ENCODE measurements at regions not wholly inside any gene's neighbourhood (a gene's known extent, or its start where the extent isn't known, plus 50 kb on each side); places are given as distances from the start of the nearest gene placed in this dataset.

DNA sequence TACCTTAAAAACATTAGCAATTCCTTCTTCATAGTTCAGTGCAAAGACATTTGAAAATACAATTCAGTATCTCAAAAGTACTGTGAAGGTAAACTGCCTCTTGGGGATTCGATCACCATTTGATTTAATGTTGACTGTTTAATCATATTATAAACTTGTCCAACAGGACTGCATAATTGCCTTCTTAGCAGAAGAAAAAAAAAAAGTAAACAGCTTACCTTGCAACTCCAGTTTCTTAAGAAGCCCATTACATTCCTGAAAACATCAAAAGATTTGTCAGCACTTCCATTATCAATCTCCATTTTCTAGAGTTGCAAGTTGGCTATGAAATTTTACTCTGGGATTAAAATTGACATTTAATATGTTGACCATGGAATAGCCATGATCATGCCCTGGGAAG lies 1154.6 kb downstream of the OLFM4 start:
- intact Hi-C loops (cut with micrococcal nuclease), result loop anchor here (10.0 kb wide), 1 partner anchor 252 kb away; no protein-coding TSS in a partner anchor
- Histone ChIP-seq H3K9me3 (ENCODE audit: low read length) (no peaks in the 10 kb centered on the region), H3K4me2 (ENCODE audit: low read length) (no peak overlapping the region), H3K27me3 (ENCODE audit: low read length) (no peaks in the 10 kb centered on the region), H3K27ac (ENCODE audit: low read length) (no peak overlapping the region), H3K9me2 (replicated peaks; ENCODE audit: low read length) (no peaks in the 10 kb centered on the region), H3K4me3 (ENCODE audit: low read length) (no peak overlapping the region), H3K4me1 (ENCODE audit: insufficient read depth, low read length) (no peaks in the 10 kb centered on the region), H3K79me2 (ENCODE audit: low read length) (no peaks in the 10 kb centered on the region), H3K36me3 (ENCODE audit: low read depth, low read length) (no peaks in the 10 kb centered on the region), H3K9ac (ENCODE audit: low read length) (no peak overlapping the region), H3F3A (ENCODE audit: low read length, unreplicated experiment) (no peaks in the 10 kb centered on the region), H4K20me1 (ENCODE audit: low read length) (no peaks in the 10 kb centered on the region), H2AFZ (ENCODE audit: low read length) (no peak overlapping the region)
- BruUV-seq (replicated peaks), result no TSS peak
- TF ChIP-seq CTCF (conservative IDR thresholded peaks at IDR 0.05; ENCODE audit: low read depth, low read length) (no peak), EZH2 (IDR thresholded peaks at IDR 0.05; ENCODE audit: low read length, unreplicated experiment) (no peak), EZH2phosphoT487 (IDR thresholded peaks at IDR 0.05; ENCODE audit: borderline replicate concordance, low read length) (no peak)
- CTCF ChIA-PET, result no interaction called here
- ATAC-seq (no peak), DNase-seq (no peak)
- POLR2A ChIA-PET (ENCODE audit: unreplicated experiment), result no interaction called here

GRCh38 chr13:54183728-54184127 lies 1155.1 kb downstream of the OLFM4 start:
- Histone ChIP-seq H3K27ac (ENCODE audit: low read length) (no peak overlapping the region), H2AFZ (ENCODE audit: low read length) (no peak overlapping the region), H3K9me2 (replicated peaks; ENCODE audit: low read length) (no peaks in the 10 kb centered on the region), H3K4me1 (ENCODE audit: insufficient read depth, low read length) (no peaks in the 10 kb centered on the region), H3K9ac (ENCODE audit: low read length) (no peak overlapping the region), H3K36me3 (ENCODE audit: low read depth, low read length) (no peaks in the 10 kb centered on the region), H3K4me3 (ENCODE audit: low read length) (no peak overlapping the region), H3K79me2 (ENCODE audit: low read length) (no peaks in the 10 kb centered on the region), H3K4me2 (ENCODE audit: low read length) (no peak overlapping the region), H3F3A (ENCODE audit: low read length, unreplicated experiment) (no peaks in the 10 kb centered on the region), H4K20me1 (ENCODE audit: low read length) (no peaks in the 10 kb centered on the region), H3K27me3 (ENCODE audit: low read length) (no peaks in the 10 kb centered on the region), H3K9me3 (ENCODE audit: low read length) (no peaks in the 10 kb centered on the region)
- TF ChIP-seq CTCF (conservative IDR thresholded peaks at IDR 0.05; ENCODE audit: low read depth, low read length), result no peak
- ATAC-seq, result no peak
- CTCF ChIA-PET, result no interaction called here
- BruUV-seq (replicated peaks), result no TSS peak
- intact Hi-C loops (cut with micrococcal nuclease), result loop anchor here (10.0 kb wide), 1 partner anchor 251 kb away; no protein-coding TSS in a partner anchor
- POLR2A ChIA-PET (ENCODE audit: unreplicated experiment), result no interaction called here
- DNase-seq, result no peak

DNA sequence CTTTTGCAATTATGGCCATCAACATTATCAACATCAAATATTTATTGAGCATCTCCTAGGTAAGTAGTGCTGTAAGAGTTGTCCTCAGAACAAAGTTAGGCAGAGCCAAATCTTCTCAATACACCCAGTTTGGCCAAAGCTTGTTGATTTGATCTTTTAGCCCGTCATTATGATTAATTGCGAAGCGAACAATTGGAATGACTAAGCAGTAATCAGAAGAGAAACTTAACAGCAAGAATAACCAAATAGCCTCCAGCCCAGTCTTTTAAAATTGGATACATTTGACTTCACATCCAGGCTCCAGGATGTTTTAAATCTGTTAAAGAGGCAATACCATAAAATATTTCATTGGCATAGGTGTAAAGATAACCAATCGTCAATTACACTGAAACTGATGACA lies 1156.0 kb downstream of the OLFM4 start:
- no peaks in the 10 kb centered on the region for H3K36me3 ChIP-seq (ENCODE audit: low read depth, low read length)
- H3K9ac ChIP-seq (ENCODE audit: low read length), result no peak overlapping the region
- intact Hi-C loops (cut with micrococcal nuclease), result loop anchor here (10.0 kb wide), 1 partner anchor 250 kb away; no protein-coding TSS in a partner anchor
- H3K9me3 ChIP-seq (ENCODE audit: low read length), result no peaks in the 10 kb centered on the region
- H3K4me2 ChIP-seq (ENCODE audit: low read length), result no peak overlapping the region
- H3F3A ChIP-seq (ENCODE audit: low read length, unreplicated experiment), result no peaks in the 10 kb centered on the region
- no peaks in the 10 kb centered on the region for H3K79me2 ChIP-seq (ENCODE audit: low read length)
- ATAC-seq (no peak), DNase-seq (no peak)
- no peak for TF ChIP-seq CTCF (conservative IDR thresholded peaks at IDR 0.05; ENCODE audit: low read depth, low read length)
- no peaks in the 10 kb centered on the region for H3K9me2 ChIP-seq (replicated peaks; ENCODE audit: low read length)
- no TSS peak for BruUV-seq (replicated peaks)
- H2AFZ ChIP-seq (ENCODE audit: low read length), result no peak overlapping the region
- H3K27me3 ChIP-seq (ENCODE audit: low read length), result no peaks in the 10 kb centered on the region
- no peak overlapping the region for H3K4me3 ChIP-seq (ENCODE audit: low read length)
- H3K27ac ChIP-seq (ENCODE audit: low read length), result no peak overlapping the region
- H4K20me1 ChIP-seq (ENCODE audit: low read length), result no peaks in the 10 kb centered on the region
- CTCF ChIA-PET, result no interaction called here
- POLR2A ChIA-PET (ENCODE audit: unreplicated experiment), result no interaction called here
- H3K4me1 ChIP-seq (ENCODE audit: insufficient read depth, low read length), result no peaks in the 10 kb centered on the region

Measured in PC-3 (cell line).